ENCODE measurements at regions not wholly inside any gene's neighbourhood (a gene's known extent, or its start where the extent isn't known, plus 50 kb on each side); places are given as distances from the start of the nearest gene placed in this dataset.
"Not testable (repeated sequence)": the region's sequence is repeated elsewhere in the genome, so short reads cannot be mapped to it uniquely, and the experiment has no call there.

- Histone ChIP-seq H3K9me3 (no peaks in the 10 kb centered on the region), H3K4me3 (no peak overlapping the region), H3K36me3 (no peaks in the 10 kb centered on the region), H3K4me1 (no peaks in the 10 kb centered on the region), H3K27ac (no peak overlapping the region), H3K27me3 (no peaks in the 10 kb centered on the region)
- intact Hi-C loops (cut with DNase I): no loop called here
- no peak for TF ChIP-seq CTCF (IDR thresholded peaks at IDR 0.05)
- no peak for ATAC-seq
- DNase-seq: no peak
These were observed 298.5 kb upstream of the KDM5D start for GRCh38 chrY:20042993-20043392.

GRCh38 chrY:20025676-20026075 lies 281.1 kb upstream of the KDM5D start:
- H3K27ac ChIP-seq: no peak overlapping the region
- no peak for TF ChIP-seq CTCF (IDR thresholded peaks at IDR 0.05)
- no peaks in the 10 kb centered on the region for H3K4me1 ChIP-seq
- H3K9me3 ChIP-seq: no peaks in the 10 kb centered on the region
- H3K36me3 ChIP-seq: no peaks in the 10 kb centered on the region
- ATAC-seq (no peak), DNase-seq (no peak)
- no peaks in the 10 kb centered on the region for H3K27me3 ChIP-seq
- intact Hi-C loops (cut with DNase I): no loop called here
- no peak overlapping the region for H3K4me3 ChIP-seq

- H3K27me3 ChIP-seq; H3K4me1 ChIP-seq; H3K9me3 ChIP-seq; ATAC-seq; H3K4me3 ChIP-seq; intact Hi-C loops (cut with DNase I); H3K36me3 ChIP-seq; H3K27ac ChIP-seq; DNase-seq: not testable (repeated sequence)
These were observed 248.9 kb upstream of the KDM5D start for GRCh38 chrY:19993410-19993809.

- no peaks in the 10 kb centered on the region for H3K27me3 ChIP-seq
- DNase-seq (no peak), ATAC-seq (no peak)
- H3K27ac ChIP-seq: no peak overlapping the region
- H3K4me3 ChIP-seq: no peak overlapping the region
- intact Hi-C loops (cut with DNase I): no loop called here
- TF ChIP-seq CTCF (IDR thresholded peaks at IDR 0.05): no peak
- H3K4me1 ChIP-seq: no peaks in the 10 kb centered on the region
- H3K36me3 ChIP-seq: no peaks in the 10 kb centered on the region
- H3K9me3 ChIP-seq: no peaks in the 10 kb centered on the region
These were observed 228.5 kb upstream of the KDM5D start for GRCh38 chrY:19973012-19973411.

- intact Hi-C loops (cut with DNase I): no loop called here
- no peak for ATAC-seq
- no peak overlapping the region for H3K4me3 ChIP-seq
These were observed 203.2 kb upstream of the KDM5D start for GRCh38 chrY:19947702-19948101.

More at GRCh38 chrY:19947702-19948101, 203.2 kb upstream of the KDM5D start:
- no peaks in the 10 kb centered on the region for H3K27me3 ChIP-seq
- H3K9me3 ChIP-seq: no peaks in the 10 kb centered on the region
- H3K36me3 ChIP-seq: no peaks in the 10 kb centered on the region
- DNase-seq: no peak
- H3K4me1 ChIP-seq: no peaks in the 10 kb centered on the region
- no peak overlapping the region for H3K27ac ChIP-seq
- no peak for TF ChIP-seq CTCF (IDR thresholded peaks at IDR 0.05)

Data from left lung (tissue), 4 donors.